ENCODE measurements at regions not wholly inside any gene's neighbourhood (a gene's known extent, or its start where the extent isn't known, plus 50 kb on each side); places are given as distances from the start of the nearest gene placed in this dataset.
"Not testable (repeated sequence)": the region's sequence is repeated elsewhere in the genome, so short reads cannot be mapped to it uniquely, and the experiment has no call there.

GRCh38 chr18:27564066-27564465 lies 379.0 kb upstream of the CHST9 start:
- DNase-seq: no peak

- DNase-seq: no peak
These were observed 373.5 kb upstream of the CHST9 start for GRCh38 chr18:27558388-27559155.

DNA sequence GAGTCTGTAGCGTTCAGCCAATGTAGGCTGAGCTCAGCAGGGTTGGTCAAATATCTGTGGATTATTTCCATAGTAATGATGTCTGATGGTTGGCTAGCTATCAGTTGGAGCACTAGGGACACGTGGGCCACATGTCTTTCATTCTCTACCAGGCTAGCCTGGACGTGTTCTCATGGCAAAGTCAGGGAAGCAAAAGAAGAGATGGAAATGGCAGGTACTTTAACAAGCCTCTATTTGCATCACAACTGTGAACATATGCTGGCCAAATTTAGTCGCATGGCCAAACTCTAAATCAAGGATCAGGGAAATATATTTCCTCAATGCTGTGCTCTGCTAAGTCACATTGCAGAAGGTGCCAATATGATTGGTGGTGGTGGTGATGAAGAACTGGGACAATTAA lies 371.6 kb upstream of the CHST9 start:
- DNase-seq: no peak

GRCh38 chr18:27549335-27550039 lies 364.4 kb upstream of the CHST9 start:
- no peak for DNase-seq

DNA sequence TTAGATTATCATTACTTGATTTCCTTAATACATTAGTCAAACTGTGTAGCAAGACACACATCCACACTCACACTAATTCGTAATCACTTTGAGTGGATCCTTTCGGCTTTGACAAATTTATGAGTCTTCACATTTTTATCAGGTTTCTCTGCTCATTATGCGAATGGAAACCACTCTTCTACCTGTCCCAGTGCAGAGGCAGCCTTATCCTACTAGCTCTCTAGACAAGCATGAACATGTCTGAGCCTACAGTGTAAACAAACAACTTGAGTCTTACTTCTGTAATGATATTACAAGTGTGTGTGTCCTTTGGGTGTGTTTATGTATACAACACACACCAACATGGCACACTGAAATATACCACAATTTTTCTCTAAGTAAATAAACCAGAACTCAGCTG lies 361.9 kb upstream of the CHST9 start:
- peak in 1 of 2 experiments; percentile 12 for DNase-seq

- no peak for DNase-seq
These were observed 359.1 kb upstream of the CHST9 start for GRCh38 chr18:27544206-27544605.

GRCh38 chr18:27541293-27541692 lies 356.2 kb upstream of the CHST9 start:
- no peak for DNase-seq

DNA sequence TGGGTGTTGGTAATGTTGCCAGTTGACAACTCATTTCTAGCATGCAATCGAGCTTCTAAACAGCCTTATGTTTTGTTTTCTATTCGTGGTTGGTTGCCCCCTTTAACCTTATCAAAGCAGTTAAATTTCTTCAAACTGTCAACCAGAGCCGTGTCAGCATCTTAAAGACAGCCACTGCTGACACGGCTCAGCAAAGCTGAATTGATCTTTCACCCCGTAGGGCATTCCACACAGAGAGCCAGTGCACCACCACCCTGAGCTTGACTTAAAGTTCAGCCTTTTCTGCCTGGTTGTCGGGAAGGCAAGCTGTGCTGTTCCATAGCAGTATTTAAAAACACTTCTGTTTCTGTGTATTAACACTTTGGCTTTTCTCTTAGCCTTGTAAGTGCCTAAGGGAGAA lies 355.0 kb upstream of the CHST9 start:
- DNase-seq: no peak

DNA sequence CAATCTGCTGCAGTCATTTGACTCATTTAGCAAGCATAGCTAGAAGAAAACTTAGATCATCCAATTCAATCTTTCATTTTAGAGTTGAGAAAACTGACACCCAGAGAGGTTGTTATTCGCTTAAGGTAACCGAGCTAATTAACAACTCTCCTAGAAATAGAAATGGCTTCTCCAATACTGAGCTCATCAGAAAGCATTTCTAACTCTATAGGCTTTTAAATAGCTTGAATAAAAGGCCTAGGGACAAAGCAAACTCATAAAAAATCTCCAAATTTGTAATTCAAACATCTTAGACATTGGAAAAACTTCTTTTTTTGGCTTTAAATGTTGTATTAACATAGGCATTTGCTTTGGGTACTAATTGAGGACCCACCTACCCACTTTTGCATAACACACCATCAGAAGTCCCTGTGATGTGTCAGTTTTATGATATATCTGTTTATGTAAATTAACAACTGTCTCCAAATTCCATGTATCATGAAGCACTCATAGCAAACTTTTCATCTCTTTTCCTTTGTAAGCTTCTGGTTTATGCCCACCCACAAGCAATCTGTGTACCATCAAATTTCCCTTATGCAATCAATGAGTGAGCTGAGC lies 343.9 kb upstream of the CHST9 start:
- DNase-seq: no peak

GRCh38 chr18:27527856-27528255 lies 342.7 kb upstream of the CHST9 start:
- no peak for DNase-seq

GRCh38 chr18:27520401-27520800 lies 335.3 kb upstream of the CHST9 start:
- DNase-seq: no peak

GRCh38 chr18:27510036-27510633 lies 325.0 kb upstream of the CHST9 start:
- DNase-seq: not testable (repeated sequence)

DNA sequence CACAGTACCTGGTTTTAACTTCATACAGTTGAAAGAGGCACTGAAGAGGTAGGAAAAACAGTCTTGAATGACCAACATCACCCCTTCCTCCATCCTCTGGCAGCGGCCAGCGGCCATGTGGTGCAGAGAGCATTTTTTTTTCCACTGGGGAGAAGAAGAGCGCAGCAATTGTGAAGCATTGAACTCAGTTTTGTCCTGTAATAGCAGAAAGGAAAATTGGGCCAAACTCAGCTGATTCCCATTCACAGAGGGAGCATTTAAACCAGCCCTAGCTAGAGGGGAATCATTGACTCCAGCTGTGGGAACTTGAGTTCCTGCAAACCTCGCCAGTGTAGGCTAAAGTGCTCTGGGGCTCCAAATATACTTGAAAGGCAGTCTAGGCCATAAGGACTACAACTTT lies 316.6 kb upstream of the CHST9 start:
- DNase-seq: no peak

DNA sequence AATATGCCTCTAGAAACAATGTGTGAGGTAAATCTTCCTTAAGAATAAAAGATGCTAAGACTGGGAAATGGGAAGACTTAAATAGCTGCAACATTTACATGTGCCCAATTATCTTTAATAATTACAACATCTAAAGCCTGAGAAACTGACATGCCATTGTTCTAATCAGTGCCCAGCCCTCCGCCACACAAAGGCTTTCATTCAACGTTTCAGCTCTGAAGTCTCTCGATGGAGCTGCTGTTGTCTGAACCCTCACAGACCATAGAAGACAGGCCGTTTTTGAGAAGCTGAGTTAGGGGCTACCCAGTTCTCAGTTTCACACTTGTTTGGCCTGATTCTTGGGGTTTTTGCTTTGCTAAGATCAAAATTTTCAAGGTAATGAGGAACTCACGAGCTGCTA lies 315.4 kb upstream of the CHST9 start:
- DNase-seq: no peak

DNA sequence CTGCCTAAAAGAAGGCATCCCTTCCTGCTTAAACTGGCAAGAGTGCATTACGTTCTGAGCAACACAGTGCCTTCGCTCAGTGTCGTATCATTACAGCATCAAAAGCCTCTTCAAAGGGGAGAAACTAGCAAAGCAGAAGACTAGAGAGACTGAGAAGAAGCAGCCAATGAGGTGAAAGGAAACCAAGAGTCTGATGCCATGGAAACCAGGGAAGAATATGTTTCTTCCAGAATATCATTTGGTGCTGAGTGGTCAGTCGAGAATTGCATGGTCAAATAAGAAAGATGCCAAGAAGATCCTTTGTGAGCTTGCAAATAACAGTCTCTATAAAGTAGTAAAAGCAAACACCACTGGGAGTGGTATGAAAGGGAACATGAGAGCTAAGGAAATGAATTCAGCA lies 312.1 kb upstream of the CHST9 start:
- DNase-seq: no peak

- no peak for DNase-seq
These were observed 308.1 kb upstream of the CHST9 start for GRCh38 chr18:27493182-27493581.

GRCh38 chr18:27491772-27492171 lies 306.7 kb upstream of the CHST9 start:
- DNase-seq: no peak

DNA sequence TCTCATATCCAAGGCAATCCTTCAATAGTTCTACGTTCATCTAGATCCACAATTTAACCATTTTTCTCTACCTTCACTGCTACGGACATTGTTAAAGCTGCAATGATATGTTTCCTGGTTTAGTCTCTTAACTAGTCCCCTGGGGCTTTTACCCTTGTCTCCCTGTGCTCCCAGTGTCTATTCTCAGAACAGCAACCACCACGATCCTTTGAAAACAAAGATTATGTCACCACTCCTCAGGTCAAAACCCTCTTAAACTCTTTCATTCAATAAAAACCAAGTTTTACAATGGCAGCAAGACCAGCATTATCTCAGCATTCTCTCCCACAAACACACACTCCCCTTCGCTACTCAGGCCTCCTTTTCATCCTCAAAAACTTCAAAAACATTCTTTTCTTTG lies 298.2 kb upstream of the CHST9 start:
- no peak for DNase-seq

- DNase-seq: no peak
These were observed 293.4 kb upstream of the CHST9 start for GRCh38 chr18:27478459-27478858.

- no peak for DNase-seq
These were observed 288.2 kb upstream of the CHST9 start for GRCh38 chr18:27473318-27473717.

- no peak for DNase-seq
These were observed 282.0 kb upstream of the CHST9 start for GRCh38 chr18:27467073-27467472.

DNA sequence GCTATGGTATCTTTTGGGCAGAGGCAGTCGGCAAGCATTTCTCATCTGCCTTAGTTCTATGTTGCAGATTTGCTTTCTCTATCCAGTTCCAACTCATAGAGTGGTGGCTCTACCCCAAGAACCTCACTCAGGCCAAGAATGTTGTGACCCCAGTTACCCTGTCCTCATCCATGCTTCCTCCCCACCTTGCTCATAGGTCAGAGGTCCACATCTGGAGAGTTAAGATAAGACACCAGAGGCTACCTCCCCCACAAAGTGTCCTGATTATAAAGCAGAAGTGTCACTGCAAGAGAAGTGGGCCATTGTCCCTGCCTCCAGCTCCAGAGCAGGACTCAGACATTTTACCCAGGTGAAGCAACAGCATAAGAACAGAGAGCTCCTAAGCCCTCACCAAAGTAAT lies 276.8 kb upstream of the CHST9 start:
- DNase-seq: no peak

DNA sequence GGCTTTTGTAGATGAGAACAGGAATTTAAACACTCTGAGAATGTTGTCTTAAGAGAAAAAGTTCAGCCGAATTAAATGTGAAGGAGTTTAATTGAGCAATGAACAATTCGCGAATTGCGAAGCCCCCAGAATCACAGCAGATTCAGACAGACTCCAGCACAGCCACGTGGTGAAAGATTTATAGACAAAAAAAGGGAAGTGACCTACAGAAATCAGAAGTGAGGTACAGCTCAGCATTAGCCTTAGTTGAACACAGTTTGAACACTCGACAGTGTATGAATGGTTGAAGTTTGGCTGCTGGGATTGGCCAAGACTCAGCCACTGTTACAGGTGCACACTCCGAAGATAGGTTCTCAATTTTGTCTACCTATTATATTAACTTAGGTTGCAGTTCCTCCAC lies 264.0 kb upstream of the CHST9 start:
- no peak for DNase-seq

DNA sequence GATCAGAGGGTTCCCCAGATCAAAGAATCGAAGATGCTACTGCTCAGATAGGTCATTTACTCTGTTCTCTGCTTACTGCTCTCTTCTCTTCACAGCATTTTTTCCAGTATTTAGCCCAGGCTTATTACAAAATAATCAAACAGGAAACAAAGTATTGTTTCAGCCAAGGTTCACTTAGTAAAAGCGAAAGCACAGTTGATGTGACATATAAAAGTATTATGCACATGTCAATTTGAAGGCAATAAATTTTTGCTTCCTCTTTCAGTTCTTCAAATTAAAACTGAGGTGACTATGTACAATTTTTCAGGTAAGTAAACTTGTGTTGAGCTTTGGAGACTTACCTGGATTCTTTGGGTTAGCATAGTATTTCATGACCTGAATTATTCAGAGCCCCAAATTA lies 262.8 kb upstream of the CHST9 start:
- DNase-seq: no peak
